ENCODE measurements at regions not wholly inside any gene's neighbourhood (a gene's known extent, or its start where the extent isn't known, plus 50 kb on each side); places are given as distances from the start of the nearest gene placed in this dataset.

GRCh38 chr20:5433352-5433751 lies 116.6 kb upstream of the PROKR2 start:
- TF ChIP-seq TAF1 (IDR thresholded peaks at IDR 0.05; ENCODE audit: low read depth) = no peak
- no peak for TF ChIP-seq EP300 (IDR thresholded peaks at IDR 0.05; ENCODE audit: borderline replicate concordance)
- no peak for TF ChIP-seq RAD21 (IDR thresholded peaks at IDR 0.05; ENCODE audit: low read depth)
- TF ChIP-seq USF1 (IDR thresholded peaks at IDR 0.05) = no peak
- no peak for TF ChIP-seq EGR1 (IDR thresholded peaks at IDR 0.05)
- TF ChIP-seq YY1 (IDR thresholded peaks at IDR 0.05; ENCODE audit: low read depth) = no peak
- no peak for TF ChIP-seq TEAD4 (IDR thresholded peaks at IDR 0.05)
- no peak for TF ChIP-seq REST (IDR thresholded peaks at IDR 0.05; ENCODE audit: low read depth)
- TF ChIP-seq CREB1 (IDR thresholded peaks at IDR 0.05; ENCODE audit: low read depth) = no peak
- no peak for TF ChIP-seq ZBTB7A (IDR thresholded peaks at IDR 0.05; ENCODE audit: low read depth)
- no peak for TF ChIP-seq MAX (IDR thresholded peaks at IDR 0.05)
- no peak for TF ChIP-seq FOXM1 (IDR thresholded peaks at IDR 0.05; ENCODE audit: borderline replicate concordance, low read depth)
- no peak for TF ChIP-seq NFIC (IDR thresholded peaks at IDR 0.05)
- no peak for TF ChIP-seq CEBPB (IDR thresholded peaks at IDR 0.05)
- no peak for TF ChIP-seq TCF12 (IDR thresholded peaks at IDR 0.05; ENCODE audit: low read depth)

- TF ChIP-seq TAF1 (IDR thresholded peaks at IDR 0.05; ENCODE audit: low read depth) (no peak), ZBTB7A (IDR thresholded peaks at IDR 0.05; ENCODE audit: low read depth) (no peak), EGR1 (IDR thresholded peaks at IDR 0.05) (no peak), RAD21 (IDR thresholded peaks at IDR 0.05; ENCODE audit: low read depth) (no peak), REST (IDR thresholded peaks at IDR 0.05; ENCODE audit: low read depth) (no peak), NFIC (IDR thresholded peaks at IDR 0.05) (no peak), USF1 (IDR thresholded peaks at IDR 0.05) (no peak), YY1 (IDR thresholded peaks at IDR 0.05; ENCODE audit: low read depth) (no peak), MAX (IDR thresholded peaks at IDR 0.05) (no peak), TCF12 (IDR thresholded peaks at IDR 0.05; ENCODE audit: low read depth) (no peak), EP300 (IDR thresholded peaks at IDR 0.05; ENCODE audit: borderline replicate concordance) (no peak), TEAD4 (IDR thresholded peaks at IDR 0.05) (no peak), CREB1 (IDR thresholded peaks at IDR 0.05; ENCODE audit: low read depth) (no peak), FOXM1 (IDR thresholded peaks at IDR 0.05; ENCODE audit: borderline replicate concordance, low read depth) (no peak)
Observed at GRCh38 chr20:5432030-5432429, 115.3 kb upstream of the PROKR2 start.

- TF ChIP-seq CREB1 (IDR thresholded peaks at IDR 0.05; ENCODE audit: low read depth) (no peak), TAF1 (IDR thresholded peaks at IDR 0.05; ENCODE audit: low read depth) (no peak), RAD21 (IDR thresholded peaks at IDR 0.05; ENCODE audit: low read depth) (no peak), CEBPB (IDR thresholded peaks at IDR 0.05) (no peak), EGR1 (IDR thresholded peaks at IDR 0.05) (no peak), ZBTB7A (IDR thresholded peaks at IDR 0.05; ENCODE audit: low read depth) (no peak), FOXM1 (IDR thresholded peaks at IDR 0.05; ENCODE audit: borderline replicate concordance, low read depth) (no peak), TCF12 (IDR thresholded peaks at IDR 0.05; ENCODE audit: low read depth) (no peak), YY1 (IDR thresholded peaks at IDR 0.05; ENCODE audit: low read depth) (no peak)
Observed at GRCh38 chr20:5430670-5431069, 113.9 kb upstream of the PROKR2 start.

- TF ChIP-seq EP300 (IDR thresholded peaks at IDR 0.05; ENCODE audit: borderline replicate concordance) = no peak
- TF ChIP-seq ZBTB7A (IDR thresholded peaks at IDR 0.05; ENCODE audit: low read depth) = no peak
- no peak for TF ChIP-seq USF1 (IDR thresholded peaks at IDR 0.05)
- no peak for TF ChIP-seq CEBPB (IDR thresholded peaks at IDR 0.05)
- no peak for TF ChIP-seq MAX (IDR thresholded peaks at IDR 0.05)
- no peak for TF ChIP-seq REST (IDR thresholded peaks at IDR 0.05; ENCODE audit: low read depth)
- no peak for TF ChIP-seq RAD21 (IDR thresholded peaks at IDR 0.05; ENCODE audit: low read depth)
- TF ChIP-seq TAF1 (IDR thresholded peaks at IDR 0.05; ENCODE audit: low read depth) = no peak
- TF ChIP-seq NFIC (IDR thresholded peaks at IDR 0.05) = no peak
- no peak for TF ChIP-seq EGR1 (IDR thresholded peaks at IDR 0.05)
- TF ChIP-seq YY1 (IDR thresholded peaks at IDR 0.05; ENCODE audit: low read depth) = no peak
- no peak for TF ChIP-seq FOXM1 (IDR thresholded peaks at IDR 0.05; ENCODE audit: borderline replicate concordance, low read depth)
- no peak for TF ChIP-seq TEAD4 (IDR thresholded peaks at IDR 0.05)
- TF ChIP-seq CREB1 (IDR thresholded peaks at IDR 0.05; ENCODE audit: low read depth) = no peak
- no peak for TF ChIP-seq TCF12 (IDR thresholded peaks at IDR 0.05; ENCODE audit: low read depth)
Observed at GRCh38 chr20:5426026-5426425, 109.3 kb upstream of the PROKR2 start.

Measured in Ishikawa (cell line).